Astrocyte of the spinal cord (primary cell): ENCODE measurements at regions not wholly inside any gene's neighbourhood (a gene's known extent, or its start where the extent isn't known, plus 50 kb on each side); places are given as distances from the start of the nearest gene placed in this dataset.

Source experiments
- DNase-seq: peaks from one replicate; pipeline ENCODE4 v3.0.0; 2011; ENCODE audit warnings: low read depth, low spot score
- H3K4me3 ChIP-seq: 2 replicates; pipeline ENCODE4 v1.5.1; 2011; ENCODE audit warnings: low read depth, mild to moderate bottlenecking, low read length, moderate library complexity
- in situ Hi-C: cut with HindIII; loops from 2 replicates; pipeline ENCODE4 v1.10.0; 2017; ENCODE audit warnings: low sequenced_read_pairs
- TF ChIP-seq, protein P1 (sequence below): IDR thresholded peaks from 2 replicates; pipeline ENCODE4 v1.5.1; 2012; ENCODE audit warnings: low read depth, mild to moderate bottlenecking, low read length, inconsistent platforms

DNA sequence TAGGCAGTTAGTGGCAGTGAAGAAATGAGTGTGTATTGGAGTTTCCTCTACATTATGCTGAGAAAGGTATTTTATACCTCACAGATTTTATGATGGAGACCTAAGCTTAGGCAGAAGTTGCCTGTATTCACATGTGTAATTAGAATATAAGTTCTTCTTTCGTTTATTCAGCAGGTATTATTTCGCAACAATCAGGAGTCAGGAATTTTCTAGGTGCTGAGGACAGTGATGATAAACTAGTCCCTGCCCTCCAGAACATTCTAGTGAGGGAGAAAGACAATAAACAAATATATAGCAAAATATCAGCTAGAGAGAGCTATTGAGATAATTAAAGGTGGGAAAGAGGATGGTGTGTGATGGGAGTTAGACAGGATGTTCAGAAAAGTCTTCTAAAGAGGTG is 345.7 kb downstream of the GRIN2B start:
- TF ChIP-seq, protein P1, sequence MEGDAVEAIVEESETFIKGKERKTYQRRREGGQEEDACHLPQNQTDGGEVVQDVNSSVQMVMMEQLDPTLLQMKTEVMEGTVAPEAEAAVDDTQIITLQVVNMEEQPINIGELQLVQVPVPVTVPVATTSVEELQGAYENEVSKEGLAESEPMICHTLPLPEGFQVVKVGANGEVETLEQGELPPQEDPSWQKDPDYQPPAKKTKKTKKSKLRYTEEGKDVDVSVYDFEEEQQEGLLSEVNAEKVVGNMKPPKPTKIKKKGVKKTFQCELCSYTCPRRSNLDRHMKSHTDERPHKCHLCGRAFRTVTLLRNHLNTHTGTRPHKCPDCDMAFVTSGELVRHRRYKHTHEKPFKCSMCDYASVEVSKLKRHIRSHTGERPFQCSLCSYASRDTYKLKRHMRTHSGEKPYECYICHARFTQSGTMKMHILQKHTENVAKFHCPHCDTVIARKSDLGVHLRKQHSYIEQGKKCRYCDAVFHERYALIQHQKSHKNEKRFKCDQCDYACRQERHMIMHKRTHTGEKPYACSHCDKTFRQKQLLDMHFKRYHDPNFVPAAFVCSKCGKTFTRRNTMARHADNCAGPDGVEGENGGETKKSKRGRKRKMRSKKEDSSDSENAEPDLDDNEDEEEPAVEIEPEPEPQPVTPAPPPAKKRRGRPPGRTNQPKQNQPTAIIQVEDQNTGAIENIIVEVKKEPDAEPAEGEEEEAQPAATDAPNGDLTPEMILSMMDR, result no peak
- no peak for DNase-seq
- in situ Hi-C loops, result no loop called here

DNA sequence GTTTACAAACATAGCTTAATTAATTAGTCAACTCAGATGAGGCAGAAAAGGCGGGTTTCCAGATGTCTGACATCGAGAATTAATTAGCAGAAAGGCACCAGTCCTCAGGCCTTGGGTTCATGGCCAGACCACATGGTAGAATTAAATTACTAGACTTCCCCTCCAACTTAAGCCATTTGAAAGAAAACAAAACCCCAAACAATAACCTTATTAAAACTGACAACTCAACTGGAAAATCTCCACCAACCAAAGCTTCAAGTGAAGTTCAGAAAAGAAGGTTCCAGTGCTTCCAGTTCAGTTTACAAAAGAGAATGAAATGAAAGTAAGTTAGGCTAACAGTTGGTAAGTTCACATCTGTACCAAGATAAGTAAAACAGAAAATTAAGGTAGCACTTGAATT is 349.5 kb downstream of the GRIN2B start:
- in situ Hi-C loops, result no loop called here
- H3K4me3 ChIP-seq, result no peak overlapping the region
- TF ChIP-seq, protein P1, result no peak
- DNase-seq, result no peak

More for the DNA sequence above, 345.7 kb downstream of the GRIN2B start:
- no peak overlapping the region for H3K4me3 ChIP-seq

DNA sequence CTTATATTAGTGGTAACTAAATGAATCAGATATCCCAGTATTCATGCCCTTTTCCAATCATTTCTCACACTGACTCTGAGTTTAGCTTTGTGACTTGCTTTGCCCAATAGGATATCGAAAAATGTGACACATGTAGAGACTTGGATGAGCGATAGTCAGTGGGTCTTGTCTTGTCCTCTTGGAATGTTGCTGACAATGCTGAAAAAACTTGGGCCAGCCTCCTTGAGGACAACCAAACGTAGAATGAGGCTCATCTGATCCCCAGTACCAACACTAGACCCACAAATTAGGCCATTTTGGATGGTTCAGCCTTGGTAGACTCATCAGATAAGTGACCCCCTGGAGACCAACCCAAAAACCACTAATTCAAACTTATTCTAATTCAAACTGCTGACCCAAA is 351.0 kb downstream of the GRIN2B start:
- no peak for DNase-seq
- in situ Hi-C loops, result no loop called here
- H3K4me3 ChIP-seq, result no peak overlapping the region
- TF ChIP-seq, protein P1, result no peak

DNA sequence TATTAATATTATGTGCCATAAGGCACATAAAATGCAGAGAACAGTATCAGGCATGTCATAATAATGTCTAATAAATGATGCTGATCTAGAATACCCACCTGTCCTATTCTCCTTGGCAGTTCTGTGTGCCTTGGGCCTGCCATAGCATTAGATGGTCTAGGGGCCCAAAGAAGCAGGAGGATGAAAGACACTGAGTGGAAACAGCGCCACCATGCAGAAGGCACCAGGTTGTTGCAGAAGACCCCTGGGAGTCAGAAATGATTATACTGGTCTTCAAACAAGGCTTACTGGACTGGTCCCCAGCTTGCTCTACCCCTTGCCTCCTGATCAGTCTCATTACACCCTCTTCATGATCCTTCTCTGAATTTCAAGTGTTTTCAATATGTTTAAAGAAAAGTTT is 353.3 kb downstream of the GRIN2B start:
- TF ChIP-seq, protein P1, result no peak
- in situ Hi-C loops, result no loop called here
- no peak for DNase-seq
- no peak overlapping the region for H3K4me3 ChIP-seq

- H3K4me3 ChIP-seq, result no peak overlapping the region
- no peak for DNase-seq
- TF ChIP-seq, protein P1, result no peak
- in situ Hi-C loops, result no loop called here
These were observed 353.9 kb downstream of the GRIN2B start for GRCh38 chr12:13627536-13627935.

DNA sequence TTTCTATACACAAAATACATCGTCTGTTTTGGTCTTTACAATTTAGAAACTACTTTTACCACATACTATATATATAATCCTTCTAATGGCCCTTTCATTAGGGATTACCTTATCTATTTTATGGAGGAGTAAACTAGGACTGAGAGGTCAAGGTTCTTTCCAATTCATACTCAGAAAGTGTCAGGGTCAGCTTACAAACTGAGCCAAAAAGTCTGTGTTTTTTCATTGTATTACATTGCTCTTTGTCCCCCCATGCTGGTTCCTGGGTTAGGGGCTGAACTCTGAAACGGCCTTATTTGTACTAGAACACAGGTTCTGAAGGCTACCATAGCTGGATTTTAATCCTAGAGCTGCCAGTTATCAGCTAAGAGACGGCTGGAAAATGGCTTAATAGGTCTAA is 368.1 kb downstream of the GRIN2B start:
- H3K4me3 ChIP-seq, result no peak overlapping the region
- in situ Hi-C loops, result no loop called here
- TF ChIP-seq, protein P1, result no peak
- no peak for DNase-seq
